ENCODE measurements at regions not wholly inside any gene's neighbourhood (a gene's known extent, or its start where the extent isn't known, plus 50 kb on each side); places are given as distances from the start of the nearest gene placed in this dataset.

- TF ChIP-seq, protein P1, sequence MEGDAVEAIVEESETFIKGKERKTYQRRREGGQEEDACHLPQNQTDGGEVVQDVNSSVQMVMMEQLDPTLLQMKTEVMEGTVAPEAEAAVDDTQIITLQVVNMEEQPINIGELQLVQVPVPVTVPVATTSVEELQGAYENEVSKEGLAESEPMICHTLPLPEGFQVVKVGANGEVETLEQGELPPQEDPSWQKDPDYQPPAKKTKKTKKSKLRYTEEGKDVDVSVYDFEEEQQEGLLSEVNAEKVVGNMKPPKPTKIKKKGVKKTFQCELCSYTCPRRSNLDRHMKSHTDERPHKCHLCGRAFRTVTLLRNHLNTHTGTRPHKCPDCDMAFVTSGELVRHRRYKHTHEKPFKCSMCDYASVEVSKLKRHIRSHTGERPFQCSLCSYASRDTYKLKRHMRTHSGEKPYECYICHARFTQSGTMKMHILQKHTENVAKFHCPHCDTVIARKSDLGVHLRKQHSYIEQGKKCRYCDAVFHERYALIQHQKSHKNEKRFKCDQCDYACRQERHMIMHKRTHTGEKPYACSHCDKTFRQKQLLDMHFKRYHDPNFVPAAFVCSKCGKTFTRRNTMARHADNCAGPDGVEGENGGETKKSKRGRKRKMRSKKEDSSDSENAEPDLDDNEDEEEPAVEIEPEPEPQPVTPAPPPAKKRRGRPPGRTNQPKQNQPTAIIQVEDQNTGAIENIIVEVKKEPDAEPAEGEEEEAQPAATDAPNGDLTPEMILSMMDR (IDR thresholded peaks at IDR 0.05 in 8 of 11, conservative IDR thresholded peaks at IDR 0.05 in 3 of 11) = no peak
- TF ChIP-seq POLR2A (IDR thresholded peaks at IDR 0.05) (no peak), POLR2AphosphoS5 (IDR thresholded peaks at IDR 0.05) (no peak)
Measured at GRCh38 chr20:57795342-57795697, 85.5 kb upstream of the PMEPA1 start.
